CD4-positive, CD25-positive, alpha-beta regulatory T cell (primary cell): ENCODE measurements at regions not wholly inside any gene's neighbourhood (a gene's known extent, or its start where the extent isn't known, plus 50 kb on each side); places are given as distances from the start of the nearest gene placed in this dataset.

Experiments used
- ATAC-seq, 2 donors: fragments of 150-1000 bp; cut with Tn5 transposase; one replicate each; pipeline ENCODE4 v1.10.0; 2021; ENCODE audit warnings: low read depth in 2 of 2, moderate number of reproducible peaks in 2 of 2, moderate library complexity in 1 of 2
- DNase-seq, 3 donors: peaks; one replicate each; pipeline versions ENCODE4 v3.0.0 to v3.0.0-alpha.2; 2012 to 2022; ENCODE audit warnings: mixed read lengths in 1 of 3
- H3K27ac ChIP-seq: one replicate; pipeline ENCODE4 v1.7.0; 2013; ENCODE audit warnings: mild to moderate bottlenecking, low read length; ENCODE audit not compliant: insufficient read depth, poor library complexity, severe bottlenecking
- H3K27me3 ChIP-seq: one replicate; pipeline ENCODE4 v1.7.0; 2013; ENCODE audit warnings: low read length; ENCODE audit not compliant: control insufficient read depth, insufficient read depth
- H3K36me3 ChIP-seq: one replicate; pipeline ENCODE4 v1.7.0; 2013; ENCODE audit warnings: mild to moderate bottlenecking, low read length, moderate library complexity; ENCODE audit not compliant: control insufficient read depth, insufficient read depth
- H3K4me1 ChIP-seq: 2 replicates; pipeline ENCODE4 v1.7.0; 2013; ENCODE audit warnings: mild to moderate bottlenecking, low read length; ENCODE audit not compliant: insufficient read depth, control insufficient read depth, poor library complexity, severe bottlenecking
- H3K4me3 ChIP-seq: one replicate; pipeline ENCODE4 v1.7.0; 2013; ENCODE audit warnings: low read depth, mild to moderate bottlenecking, low read length, moderate library complexity
- H3K9me3 ChIP-seq, 2 experiments: 1 replicate in 1 of 2; 2 replicates in 1 of 2; pipeline ENCODE4 v1.7.0; 2013; ENCODE audit warnings: low read length in 2 of 2, mild to moderate bottlenecking in 1 of 2, moderate library complexity in 1 of 2; ENCODE audit not compliant: control insufficient read depth in 2 of 2
- H3K27ac Mint-ChIP-seq, 3 donors: one replicate each; pipeline ENCODE4 v1.8.0; 2020 to 2022; ENCODE audit warnings: mild to moderate bottlenecking in 3 of 3, mixed read lengths in 3 of 3, moderate library complexity in 2 of 3
- H3K27me3 Mint-ChIP-seq: one replicate; pipeline ENCODE4 v1.8.0; 2022; ENCODE audit warnings: mild to moderate bottlenecking, mixed read lengths
- H3K36me3 Mint-ChIP-seq: one replicate; pipeline ENCODE4 v1.8.0; 2020; ENCODE audit warnings: mixed read lengths
- H3K4me1 Mint-ChIP-seq, 4 donors: one replicate each; pipeline ENCODE4 v1.8.0; 2020 to 2022; ENCODE audit warnings: mixed read lengths in 4 of 4, mild to moderate bottlenecking in 1 of 4
- H3K4me3 Mint-ChIP-seq, 4 donors: one replicate each; pipeline ENCODE4 v1.8.0; 2020 to 2022; ENCODE audit warnings: mild to moderate bottlenecking in 4 of 4, mixed read lengths in 4 of 4, moderate library complexity in 3 of 4
- H3K9me3 Mint-ChIP-seq, 7 donors: one replicate each; pipeline ENCODE4 v1.8.0; 2020 to 2022; ENCODE audit warnings: mixed read lengths in 7 of 7, mild to moderate bottlenecking in 3 of 7, moderate library complexity in 2 of 7

DNA sequence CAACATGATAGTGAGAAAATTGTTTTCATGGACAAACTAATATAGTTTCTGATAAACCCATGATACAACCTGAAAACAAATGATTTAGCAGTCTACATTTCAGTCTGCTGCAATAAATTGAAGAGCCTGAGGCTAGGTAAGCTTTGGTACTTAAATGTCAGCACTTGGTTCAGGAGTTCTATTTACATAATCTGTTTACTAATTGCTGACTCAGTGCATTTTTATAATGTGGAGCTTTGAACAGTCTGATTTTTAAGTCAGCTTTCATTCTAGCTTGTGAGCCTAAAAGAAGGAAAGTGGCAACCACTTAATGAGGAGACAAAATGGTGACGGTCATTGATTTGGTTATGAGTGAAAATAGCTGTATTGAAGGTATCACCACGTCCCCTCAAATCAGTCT is 488.6 kb downstream of the CPS1 start:
- H3K36me3 Mint-ChIP-seq, result no peaks in the 10 kb centered on the region
- no peaks in the 10 kb centered on the region for H3K36me3 ChIP-seq
- no peaks in the 10 kb centered on the region for H3K9me3 ChIP-seq
- no peak overlapping the region for H3K27ac ChIP-seq
- H3K27me3 Mint-ChIP-seq, result no peaks in the 10 kb centered on the region
- no peaks in the 10 kb centered on the region for H3K4me1 ChIP-seq
- H3K4me1 Mint-ChIP-seq, result no peaks in the 10 kb centered on the region
- ATAC-seq (no peak), DNase-seq (no peak)
- H3K27me3 ChIP-seq, result no peaks in the 10 kb centered on the region
- no peak overlapping the region for H3K4me3 ChIP-seq
- H3K27ac Mint-ChIP-seq, result no peak overlapping the region
- H3K4me3 Mint-ChIP-seq, result no peak overlapping the region
- H3K9me3 Mint-ChIP-seq, result peaks cover 0 to 2% (median 0%) of the 10 kb centered on the region in 7 donors

DNA sequence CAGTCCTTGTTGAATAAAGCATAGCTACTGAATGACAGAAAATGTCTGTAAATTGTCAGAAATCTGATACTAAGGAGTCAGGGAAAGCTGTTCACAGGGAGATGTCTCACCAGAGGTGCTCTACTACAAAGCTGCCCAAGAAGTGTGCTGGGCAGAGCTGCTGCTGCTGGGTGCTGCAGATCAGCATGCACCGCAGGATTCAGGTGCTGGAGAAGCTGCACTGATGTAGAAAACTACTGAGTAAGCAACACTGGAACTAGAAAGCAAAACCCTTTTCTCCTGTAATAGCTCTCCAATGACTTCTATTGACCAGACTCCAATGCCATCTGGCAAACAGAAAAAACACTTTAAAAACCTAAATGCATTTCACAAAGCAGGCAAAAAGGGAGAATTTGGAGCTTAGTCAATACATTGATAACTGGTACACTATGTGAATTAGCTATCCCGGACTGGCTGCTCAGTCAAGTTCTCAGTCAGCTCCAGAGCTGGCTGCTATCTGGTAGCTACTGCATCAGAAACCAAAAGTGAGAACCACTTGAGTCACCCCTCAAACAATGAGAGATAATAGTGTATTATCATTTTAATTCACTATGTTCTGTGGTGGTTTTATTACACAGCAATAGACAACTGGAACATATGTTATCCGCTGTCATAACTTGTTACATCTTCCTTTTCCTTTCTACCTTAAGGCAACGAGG is 493.1 kb downstream of the CPS1 start:
- H3K36me3 Mint-ChIP-seq, result no peaks in the 10 kb centered on the region

DNA sequence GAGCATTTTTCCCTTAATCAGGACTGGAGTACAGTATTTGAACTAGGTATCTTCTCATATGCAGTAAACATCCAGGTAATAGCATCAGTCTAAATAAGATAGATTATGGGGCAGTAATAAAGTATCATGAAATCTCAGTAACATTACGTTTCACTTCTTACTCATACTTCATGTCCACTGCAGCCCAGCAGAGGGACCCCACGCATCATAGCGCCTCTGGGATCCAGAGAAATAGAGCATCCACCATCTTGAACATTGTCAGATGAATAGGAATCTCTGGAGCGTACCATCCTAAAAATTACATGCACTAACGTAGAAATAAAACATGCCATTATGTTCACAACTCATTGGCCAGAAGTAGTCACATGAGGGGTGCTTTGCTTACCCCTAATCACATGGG is 499.0 kb downstream of the CPS1 start:
- Mint-ChIP-seq H3K4me1 (no peaks in the 10 kb centered on the region), H3K4me3 (no peak overlapping the region), H3K36me3 (no peaks in the 10 kb centered on the region), H3K27me3 (no peaks in the 10 kb centered on the region), H3K9me3 (peaks cover 0 to 8% (median 0%) of the 10 kb centered on the region in 7 donors), H3K27ac (no peak overlapping the region)
- no peak overlapping the region for H3K27ac ChIP-seq
- no peak for ATAC-seq
- no peaks in the 10 kb centered on the region for H3K4me1 ChIP-seq
- no peaks in the 10 kb centered on the region for H3K9me3 ChIP-seq
- no peaks in the 10 kb centered on the region for H3K27me3 ChIP-seq
- H3K4me3 ChIP-seq, result no peak overlapping the region
- no peak for DNase-seq
- no peaks in the 10 kb centered on the region for H3K36me3 ChIP-seq

More for the DNA sequence above, 493.1 kb downstream of the CPS1 start:
- Histone ChIP-seq H3K4me1 (no peaks in the 10 kb centered on the region), H3K27ac (no peak overlapping the region), H3K4me3 (no peak overlapping the region), H3K9me3 (no peaks in the 10 kb centered on the region), H3K36me3 (no peaks in the 10 kb centered on the region), H3K27me3 (no peaks in the 10 kb centered on the region)
- no peak overlapping the region for H3K27ac Mint-ChIP-seq
- DNase-seq, result no peak
- no peak overlapping the region for H3K4me3 Mint-ChIP-seq
- no peaks in the 10 kb centered on the region for H3K4me1 Mint-ChIP-seq
- no peaks in the 10 kb centered on the region for H3K27me3 Mint-ChIP-seq
- ATAC-seq, result no peak
- H3K9me3 Mint-ChIP-seq, result peaks cover 0 to 4% (median 0%) of the 10 kb centered on the region in 7 donors

DNA sequence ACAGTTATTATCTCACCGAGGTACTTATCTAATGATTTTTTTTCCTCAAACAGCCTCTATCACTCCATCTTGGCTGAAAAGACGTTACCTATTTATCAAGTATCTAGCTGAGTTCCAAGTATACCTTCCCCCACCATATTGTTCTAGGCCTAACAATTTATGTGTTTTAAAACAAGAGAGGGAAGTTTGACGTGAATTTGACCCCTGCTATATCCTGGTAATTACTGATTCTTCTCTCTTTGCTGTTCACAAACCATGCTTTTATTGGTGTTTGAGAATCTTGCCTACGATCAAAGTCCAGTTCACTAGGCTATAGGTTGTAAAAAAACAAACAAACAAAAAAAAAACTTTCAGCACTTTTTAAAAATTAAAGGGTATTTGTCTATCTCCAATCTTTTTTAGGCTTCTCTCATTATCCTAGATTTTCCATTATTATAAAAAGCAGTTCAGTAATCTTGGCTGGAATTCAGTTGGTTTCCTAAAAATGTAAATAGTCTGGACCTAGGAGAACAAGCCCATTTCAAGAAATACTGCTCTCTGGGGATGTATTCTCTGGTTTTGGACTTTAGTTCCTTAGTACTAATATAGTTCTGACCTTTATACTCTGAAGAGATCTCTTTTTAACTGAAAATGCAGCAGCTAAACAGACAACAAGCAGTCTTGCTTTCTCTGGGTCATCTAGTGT is 505.4 kb downstream of the CPS1 start:
- H3K27me3 Mint-ChIP-seq, result no peaks in the 10 kb centered on the region
- H3K4me1 Mint-ChIP-seq, result no peaks in the 10 kb centered on the region
- H3K4me1 ChIP-seq, result no peaks in the 10 kb centered on the region
- H3K36me3 ChIP-seq, result no peaks in the 10 kb centered on the region
- H3K9me3 ChIP-seq, result no peaks in the 10 kb centered on the region
- DNase-seq (no peak), ATAC-seq (no peak)
- H3K36me3 Mint-ChIP-seq, result no peaks in the 10 kb centered on the region
- no peak overlapping the region for H3K4me3 Mint-ChIP-seq
- no peaks in the 10 kb centered on the region for H3K9me3 Mint-ChIP-seq
- no peak overlapping the region for H3K27ac Mint-ChIP-seq
- no peak overlapping the region for H3K27ac ChIP-seq
- H3K27me3 ChIP-seq, result no peaks in the 10 kb centered on the region
- no peak overlapping the region for H3K4me3 ChIP-seq

DNA sequence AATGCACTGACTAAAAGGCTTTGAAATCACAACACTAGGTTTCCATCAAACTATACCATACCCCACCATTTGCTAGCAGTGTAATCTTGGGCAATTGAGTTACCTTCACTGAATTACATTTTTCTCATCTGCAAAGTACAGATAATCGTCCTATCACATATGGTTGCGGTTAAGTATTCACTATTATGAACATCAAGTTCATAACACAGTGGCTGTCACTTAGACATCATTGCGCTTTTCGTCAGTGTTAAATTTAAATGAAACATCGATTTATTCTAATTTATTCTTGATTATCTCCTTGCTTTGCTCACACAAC is 505.9 kb downstream of the CPS1 start:
- Histone ChIP-seq H3K27me3 (no peaks in the 10 kb centered on the region), H3K4me1 (no peaks in the 10 kb centered on the region), H3K36me3 (no peaks in the 10 kb centered on the region), H3K27ac (no peak overlapping the region), H3K4me3 (no peak overlapping the region), H3K9me3 (no peaks in the 10 kb centered on the region)
- ATAC-seq (no peak), DNase-seq (no peak)
- H3K27me3 Mint-ChIP-seq, result no peaks in the 10 kb centered on the region
- no peak overlapping the region for H3K27ac Mint-ChIP-seq
- no peak overlapping the region for H3K4me3 Mint-ChIP-seq
- H3K36me3 Mint-ChIP-seq, result no peaks in the 10 kb centered on the region
- peaks cover 0 to 1% (median 0%) of the 10 kb centered on the region in 7 donors for H3K9me3 Mint-ChIP-seq
- H3K4me1 Mint-ChIP-seq, result no peaks in the 10 kb centered on the region

DNA sequence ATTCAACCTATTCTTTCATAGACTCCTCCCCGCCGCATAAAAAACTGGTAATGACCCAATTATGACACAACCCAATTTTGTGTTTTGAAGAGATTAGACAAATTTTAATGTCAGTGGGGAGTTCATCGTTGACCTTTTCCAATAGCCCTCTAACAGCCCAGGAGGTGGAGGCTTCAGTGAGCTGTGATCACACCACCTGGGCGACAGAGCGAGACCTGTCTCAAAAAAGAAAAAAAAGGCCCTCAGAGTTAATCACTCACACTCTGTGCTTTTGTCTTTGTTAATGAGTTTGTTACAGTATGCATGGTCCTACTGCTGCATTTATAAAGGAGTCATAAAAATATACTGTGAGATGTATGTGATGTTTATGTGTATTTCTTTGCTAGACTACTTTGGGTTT is 510.6 kb downstream of the CPS1 start:
- H3K27me3 ChIP-seq, result no peaks in the 10 kb centered on the region
- no peaks in the 10 kb centered on the region for H3K4me1 ChIP-seq
- Mint-ChIP-seq H3K4me1 (no peaks in the 10 kb centered on the region), H3K27me3 (no peaks in the 10 kb centered on the region), H3K27ac (no peak overlapping the region), H3K4me3 (no peak overlapping the region), H3K9me3 (peaks cover 0 to 3% (median 0%) of the 10 kb centered on the region in 7 donors), H3K36me3 (no peaks in the 10 kb centered on the region)
- no peak for ATAC-seq
- no peak overlapping the region for H3K27ac ChIP-seq
- H3K36me3 ChIP-seq, result no peaks in the 10 kb centered on the region
- H3K9me3 ChIP-seq, result no peaks in the 10 kb centered on the region
- DNase-seq, result no peak
- no peak overlapping the region for H3K4me3 ChIP-seq

DNA sequence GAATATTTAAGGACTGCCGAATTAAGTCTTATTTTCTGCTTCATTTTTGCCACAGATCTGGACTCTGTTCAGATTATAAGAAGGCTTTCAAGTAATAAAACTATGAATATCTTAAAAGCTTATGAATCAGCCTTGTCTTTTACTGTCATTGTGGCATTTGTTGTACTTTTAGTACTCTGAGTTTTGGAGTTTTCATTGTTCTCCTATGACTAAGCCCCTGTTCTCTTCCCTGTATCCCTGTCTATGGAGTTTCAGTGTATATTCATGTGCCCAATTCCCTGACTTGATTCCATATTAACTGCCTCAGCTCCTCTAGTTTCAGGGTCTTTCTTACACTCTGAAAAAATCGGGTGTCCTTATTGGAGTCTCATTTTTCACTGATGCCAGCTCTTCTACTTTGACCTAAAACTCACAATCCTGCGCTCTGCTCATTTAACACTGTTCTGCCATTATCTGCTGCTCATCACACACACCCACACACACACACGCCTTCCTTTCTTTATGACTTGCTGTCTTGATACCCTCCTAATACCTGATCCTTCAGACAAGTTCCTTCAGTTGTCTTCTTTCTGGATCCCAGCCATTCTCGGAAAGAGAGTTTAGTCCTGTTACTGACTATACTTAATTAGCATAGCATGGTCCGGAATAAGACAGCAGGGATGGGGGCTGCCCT is 511.8 kb downstream of the CPS1 start:
- Histone ChIP-seq H3K36me3 (no peaks in the 10 kb centered on the region), H3K4me3 (no peak overlapping the region), H3K9me3 (no peaks in the 10 kb centered on the region), H3K27me3 (no peaks in the 10 kb centered on the region), H3K27ac (no peak overlapping the region), H3K4me1 (no peaks in the 10 kb centered on the region)
- H3K4me1 Mint-ChIP-seq, result no peaks in the 10 kb centered on the region
- H3K27me3 Mint-ChIP-seq, result no peaks in the 10 kb centered on the region
- H3K9me3 Mint-ChIP-seq, result peaks cover 0 to 3% (median 0%) of the 10 kb centered on the region in 7 donors
- no peaks in the 10 kb centered on the region for H3K36me3 Mint-ChIP-seq
- no peak overlapping the region for H3K27ac Mint-ChIP-seq
- no peak overlapping the region for H3K4me3 Mint-ChIP-seq
- DNase-seq, result no peak
- no peak for ATAC-seq

DNA sequence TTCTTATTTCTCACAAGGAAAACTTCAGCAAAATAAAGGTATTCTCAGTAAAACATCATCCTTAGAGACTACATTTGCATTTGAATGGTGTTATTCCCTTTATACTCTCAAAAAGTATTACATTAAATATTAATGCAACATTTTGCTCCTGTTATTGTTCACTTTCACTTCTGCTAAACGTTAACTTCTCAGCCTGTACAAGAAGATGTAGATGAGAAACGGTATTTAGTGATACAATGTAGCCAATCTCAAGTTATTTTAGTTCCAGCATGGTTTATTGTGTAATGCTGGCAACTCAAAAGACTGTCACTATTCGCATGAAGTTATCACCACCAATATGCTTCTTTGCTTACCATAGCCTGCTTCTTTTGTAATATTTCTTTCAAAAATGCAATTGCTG is 514.1 kb downstream of the CPS1 start:
- no peak overlapping the region for H3K4me3 Mint-ChIP-seq

More for the DNA sequence above, 514.1 kb downstream of the CPS1 start:
- no peak for DNase-seq
- Mint-ChIP-seq H3K27me3 (no peaks in the 10 kb centered on the region), H3K9me3 (peaks cover 0 to 4% (median 0%) of the 10 kb centered on the region in 7 donors), H3K36me3 (no peaks in the 10 kb centered on the region), H3K27ac (no peak overlapping the region), H3K4me1 (no peaks in the 10 kb centered on the region)
- no peak for ATAC-seq
- H3K36me3 ChIP-seq, result no peaks in the 10 kb centered on the region
- no peak overlapping the region for H3K27ac ChIP-seq
- H3K4me1 ChIP-seq, result no peaks in the 10 kb centered on the region
- H3K9me3 ChIP-seq, result no peaks in the 10 kb centered on the region
- H3K27me3 ChIP-seq, result no peaks in the 10 kb centered on the region
- H3K4me3 ChIP-seq, result no peak overlapping the region
